ENCODE measurements at regions not wholly inside any gene's neighbourhood (a gene's known extent, or its start where the extent isn't known, plus 50 kb on each side); places are given as distances from the start of the nearest gene placed in this dataset.

DNA sequence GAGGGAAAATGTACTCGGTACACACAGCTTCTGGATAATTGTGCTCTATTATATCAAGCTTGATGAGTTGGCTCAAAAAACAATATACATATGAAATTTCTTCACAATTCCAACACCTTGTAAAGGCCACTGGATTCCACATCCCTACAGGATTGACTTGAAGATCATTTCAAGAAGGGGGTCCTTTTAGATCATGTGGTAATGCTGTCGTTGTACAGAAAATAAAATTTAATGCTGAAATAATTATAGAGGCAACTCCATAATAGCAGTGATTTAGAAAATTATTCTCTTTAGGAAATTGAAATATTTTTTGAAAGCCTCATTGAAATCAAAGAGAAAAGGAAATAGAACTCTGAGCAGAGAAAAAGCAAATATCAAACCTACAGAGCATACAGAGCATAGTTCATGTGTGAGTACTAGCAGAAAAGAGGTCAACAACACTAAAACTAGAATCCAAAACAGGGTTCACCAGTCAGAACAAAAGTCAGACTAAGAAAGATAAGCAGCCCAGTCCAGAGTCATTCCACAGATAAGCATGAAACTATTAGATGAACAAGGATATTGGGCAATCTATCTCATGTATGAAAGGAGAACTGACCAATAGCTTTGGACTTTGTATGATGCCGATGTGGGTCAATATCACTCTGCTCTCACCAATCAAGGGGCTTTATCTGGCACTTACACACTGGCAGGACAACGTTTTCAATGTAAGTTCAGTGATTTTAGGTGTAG is 79.5 kb upstream of the PALMD start (continued):
- TF ChIP-seq, protein P1, sequence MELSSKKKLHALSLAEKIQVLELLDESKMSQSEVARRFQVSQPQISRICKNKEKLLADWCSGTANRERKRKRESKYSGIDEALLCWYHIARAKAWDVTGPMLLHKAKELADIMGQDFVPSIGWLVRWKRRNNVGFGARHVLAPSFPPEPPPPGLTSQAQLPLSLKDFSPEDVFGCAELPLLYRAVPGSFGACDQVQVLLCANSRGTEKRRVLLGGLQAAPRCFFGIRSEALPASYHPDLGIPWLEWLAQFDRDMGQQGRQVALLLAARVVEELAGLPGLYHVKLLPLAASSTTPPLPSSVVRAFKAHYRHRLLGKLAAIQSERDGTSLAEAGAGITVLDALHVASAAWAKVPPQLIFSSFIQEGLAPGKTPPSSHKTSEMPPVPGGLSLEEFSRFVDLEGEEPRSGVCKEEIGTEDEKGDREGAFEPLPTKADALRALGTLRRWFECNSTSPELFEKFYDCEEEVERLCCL (CRISPR knock-in tag; IDR thresholded peaks at IDR 0.05; ENCODE audit: borderline replicate concordance) = no peak
- TF ChIP-seq, protein P2, sequence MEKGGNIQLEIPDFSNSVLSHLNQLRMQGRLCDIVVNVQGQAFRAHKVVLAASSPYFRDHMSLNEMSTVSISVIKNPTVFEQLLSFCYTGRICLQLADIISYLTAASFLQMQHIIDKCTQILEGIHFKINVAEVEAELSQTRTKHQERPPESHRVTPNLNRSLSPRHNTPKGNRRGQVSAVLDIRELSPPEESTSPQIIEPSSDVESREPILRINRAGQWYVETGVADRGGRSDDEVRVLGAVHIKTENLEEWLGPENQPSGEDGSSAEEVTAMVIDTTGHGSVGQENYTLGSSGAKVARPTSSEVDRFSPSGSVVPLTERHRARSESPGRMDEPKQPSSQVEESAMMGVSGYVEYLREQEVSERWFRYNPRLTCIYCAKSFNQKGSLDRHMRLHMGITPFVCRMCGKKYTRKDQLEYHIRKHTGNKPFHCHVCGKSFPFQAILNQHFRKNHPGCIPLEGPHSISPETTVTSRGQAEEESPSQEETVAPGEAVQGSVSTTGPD (CRISPR knock-in tag; IDR thresholded peaks at IDR 0.05) = no peak
- TF ChIP-seq ZNF263 (CRISPR knock-in tag; IDR thresholded peaks at IDR 0.05) (no peak), ZSCAN22 (CRISPR knock-in tag; IDR thresholded peaks at IDR 0.05) (no peak), ZNF20 (CRISPR knock-in tag; IDR thresholded peaks at IDR 0.05) (no peak), ZMYM3 (CRISPR knock-in tag; IDR thresholded peaks at IDR 0.05) (no peak; the same call in 1 of the 2 replicates), THAP8 (CRISPR knock-in tag; IDR thresholded peaks at IDR 0.05; ENCODE audit: borderline replicate concordance) (no peak), ZNF430 (CRISPR knock-in tag; IDR thresholded peaks at IDR 0.05) (no peak), SP140L (CRISPR knock-in tag; IDR thresholded peaks at IDR 0.05; ENCODE audit: borderline replicate concordance) (no peak), GLI4 (CRISPR knock-in tag; IDR thresholded peaks at IDR 0.05; ENCODE audit: borderline replicate concordance) (no peak), KDM4B (CRISPR knock-in tag; IDR thresholded peaks at IDR 0.05) (no peak), ZFP82 (CRISPR knock-in tag; IDR thresholded peaks at IDR 0.05; ENCODE audit: borderline replicate concordance) (no peak), ZNF639 (CRISPR knock-in tag; conservative IDR thresholded peaks at IDR 0.05) (no peak)
- TF ChIP-seq, protein P3, sequence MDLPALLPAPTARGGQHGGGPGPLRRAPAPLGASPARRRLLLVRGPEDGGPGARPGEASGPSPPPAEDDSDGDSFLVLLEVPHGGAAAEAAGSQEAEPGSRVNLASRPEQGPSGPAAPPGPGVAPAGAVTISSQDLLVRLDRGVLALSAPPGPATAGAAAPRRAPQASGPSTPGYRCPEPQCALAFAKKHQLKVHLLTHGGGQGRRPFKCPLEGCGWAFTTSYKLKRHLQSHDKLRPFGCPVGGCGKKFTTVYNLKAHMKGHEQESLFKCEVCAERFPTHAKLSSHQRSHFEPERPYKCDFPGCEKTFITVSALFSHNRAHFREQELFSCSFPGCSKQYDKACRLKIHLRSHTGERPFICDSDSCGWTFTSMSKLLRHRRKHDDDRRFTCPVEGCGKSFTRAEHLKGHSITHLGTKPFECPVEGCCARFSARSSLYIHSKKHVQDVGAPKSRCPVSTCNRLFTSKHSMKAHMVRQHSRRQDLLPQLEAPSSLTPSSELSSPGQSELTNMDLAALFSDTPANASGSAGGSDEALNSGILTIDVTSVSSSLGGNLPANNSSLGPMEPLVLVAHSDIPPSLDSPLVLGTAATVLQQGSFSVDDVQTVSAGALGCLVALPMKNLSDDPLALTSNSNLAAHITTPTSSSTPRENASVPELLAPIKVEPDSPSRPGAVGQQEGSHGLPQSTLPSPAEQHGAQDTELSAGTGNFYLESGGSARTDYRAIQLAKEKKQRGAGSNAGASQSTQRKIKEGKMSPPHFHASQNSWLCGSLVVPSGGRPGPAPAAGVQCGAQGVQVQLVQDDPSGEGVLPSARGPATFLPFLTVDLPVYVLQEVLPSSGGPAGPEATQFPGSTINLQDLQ (CRISPR knock-in tag; IDR thresholded peaks at IDR 0.05) = no peak
- TF ChIP-seq, protein P4, sequence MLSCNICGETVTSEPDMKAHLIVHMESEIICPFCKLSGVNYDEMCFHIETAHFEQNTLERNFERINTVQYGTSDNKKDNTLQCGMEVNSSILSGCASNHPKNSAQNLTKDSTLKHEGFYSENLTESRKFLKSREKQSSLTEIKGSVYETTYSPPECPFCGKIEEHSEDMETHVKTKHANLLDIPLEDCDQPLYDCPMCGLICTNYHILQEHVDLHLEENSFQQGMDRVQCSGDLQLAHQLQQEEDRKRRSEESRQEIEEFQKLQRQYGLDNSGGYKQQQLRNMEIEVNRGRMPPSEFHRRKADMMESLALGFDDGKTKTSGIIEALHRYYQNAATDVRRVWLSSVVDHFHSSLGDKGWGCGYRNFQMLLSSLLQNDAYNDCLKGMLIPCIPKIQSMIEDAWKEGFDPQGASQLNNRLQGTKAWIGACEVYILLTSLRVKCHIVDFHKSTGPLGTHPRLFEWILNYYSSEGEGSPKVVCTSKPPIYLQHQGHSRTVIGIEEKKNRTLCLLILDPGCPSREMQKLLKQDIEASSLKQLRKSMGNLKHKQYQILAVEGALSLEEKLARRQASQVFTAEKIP (CRISPR knock-in tag; IDR thresholded peaks at IDR 0.05; ENCODE audit: borderline replicate concordance) = no peak
